ENCODE measurements at regions not wholly inside any gene's neighbourhood (a gene's known extent, or its start where the extent isn't known, plus 50 kb on each side); places are given as distances from the start of the nearest gene placed in this dataset.

DNA sequence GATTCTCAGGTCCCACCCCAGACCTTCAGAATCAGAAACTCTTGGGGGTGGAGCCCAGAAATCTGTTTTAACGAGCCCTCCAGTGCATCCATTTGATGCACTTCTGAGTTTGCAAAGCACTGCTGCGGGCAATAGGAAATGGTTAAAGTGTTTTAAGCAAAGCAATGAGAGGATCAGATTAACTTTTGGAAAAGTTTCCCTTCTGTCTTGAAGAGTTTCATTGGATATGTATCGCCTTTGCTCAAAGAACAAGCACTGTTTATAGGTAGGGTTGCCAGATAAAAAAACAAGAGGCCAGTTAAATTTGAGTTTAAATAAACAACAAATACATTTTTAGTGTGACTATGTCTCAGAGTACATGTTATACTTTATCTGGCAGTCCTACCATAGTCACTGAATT lies 226.0 kb downstream of the BMP7 start:
- TF ChIP-seq POLR2A (IDR thresholded peaks at IDR 0.05; ENCODE audit: low read depth, low read length), result no peak
- no peak for TF ChIP-seq TAF1 (IDR thresholded peaks at IDR 0.05; ENCODE audit: borderline replicate concordance, low read depth, low read length)
- no peak for TF ChIP-seq POLR2AphosphoS5 (IDR thresholded peaks at IDR 0.05; ENCODE audit: low read depth, low read length)
